OCI-LY1 (cell line): ENCODE measurements at regions not wholly inside any gene's neighbourhood (a gene's known extent, or its start where the extent isn't known, plus 50 kb on each side); places are given as distances from the start of the nearest gene placed in this dataset.

ENCODE experiments used
- EZH2 ChIP-seq: fragments of 200-600 bp; sonication (generic), shearing (Covaris generic); IDR thresholded peaks from 2 replicates; pipeline ENCODE4 v1.8.0; 2017; ENCODE audit warnings: borderline replicate concordance, mixed run types, mild to moderate bottlenecking, antibody characterized with exemption, low read length, moderate library complexity, mixed read lengths
- TF ChIP-seq, protein P1 (sequence below): fragments of 200-600 bp; sonication (generic), shearing (Covaris generic); IDR thresholded peaks from 2 replicates; pipeline ENCODE4 v1.5.1; 2017; ENCODE audit warnings: mild to moderate bottlenecking, antibody characterized with exemption, low read length, moderate library complexity, mixed read lengths

DNA sequence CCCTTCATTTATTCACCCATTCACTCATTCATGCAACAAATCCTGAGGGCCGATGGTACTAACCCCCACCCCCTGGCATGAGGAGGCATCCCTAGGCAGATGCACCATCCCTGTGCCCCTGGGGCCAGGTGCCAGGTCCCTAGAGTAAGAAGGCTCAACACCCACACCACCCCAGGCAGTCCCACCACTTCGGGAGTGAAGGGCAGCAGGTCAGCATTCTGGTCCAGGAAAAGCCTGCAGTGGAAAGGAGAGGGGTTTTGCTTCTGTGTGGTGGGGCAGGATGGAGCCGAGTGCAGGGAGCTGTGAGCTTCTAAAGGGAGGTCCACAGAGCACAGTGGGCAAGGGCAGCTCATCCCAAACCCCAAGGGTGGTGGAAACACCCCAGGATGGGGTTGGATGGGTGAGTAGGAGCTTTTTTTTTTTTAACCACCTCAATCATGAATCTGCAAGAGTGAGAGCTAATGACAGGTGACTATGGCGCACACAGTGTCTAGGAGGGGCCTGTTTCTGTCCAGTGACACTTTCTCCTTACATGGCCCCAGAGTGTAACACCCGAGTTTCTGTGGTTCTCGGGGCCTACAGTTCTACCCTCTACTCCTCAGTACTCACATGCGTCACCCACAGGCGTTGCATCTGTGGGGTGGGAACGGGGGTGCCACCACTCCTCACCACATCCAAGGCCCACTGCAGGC, 414.3 kb downstream of the TMEM121 start:
- TF ChIP-seq, protein P1, sequence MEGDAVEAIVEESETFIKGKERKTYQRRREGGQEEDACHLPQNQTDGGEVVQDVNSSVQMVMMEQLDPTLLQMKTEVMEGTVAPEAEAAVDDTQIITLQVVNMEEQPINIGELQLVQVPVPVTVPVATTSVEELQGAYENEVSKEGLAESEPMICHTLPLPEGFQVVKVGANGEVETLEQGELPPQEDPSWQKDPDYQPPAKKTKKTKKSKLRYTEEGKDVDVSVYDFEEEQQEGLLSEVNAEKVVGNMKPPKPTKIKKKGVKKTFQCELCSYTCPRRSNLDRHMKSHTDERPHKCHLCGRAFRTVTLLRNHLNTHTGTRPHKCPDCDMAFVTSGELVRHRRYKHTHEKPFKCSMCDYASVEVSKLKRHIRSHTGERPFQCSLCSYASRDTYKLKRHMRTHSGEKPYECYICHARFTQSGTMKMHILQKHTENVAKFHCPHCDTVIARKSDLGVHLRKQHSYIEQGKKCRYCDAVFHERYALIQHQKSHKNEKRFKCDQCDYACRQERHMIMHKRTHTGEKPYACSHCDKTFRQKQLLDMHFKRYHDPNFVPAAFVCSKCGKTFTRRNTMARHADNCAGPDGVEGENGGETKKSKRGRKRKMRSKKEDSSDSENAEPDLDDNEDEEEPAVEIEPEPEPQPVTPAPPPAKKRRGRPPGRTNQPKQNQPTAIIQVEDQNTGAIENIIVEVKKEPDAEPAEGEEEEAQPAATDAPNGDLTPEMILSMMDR = no peak
- TF ChIP-seq EZH2 = no peak
